H9 (cell line): ENCODE measurements at regions not wholly inside any gene's neighbourhood (a gene's known extent, or its start where the extent isn't known, plus 50 kb on each side); places are given as distances from the start of the nearest gene placed in this dataset.

Source experiments
- DNase-seq: peaks from one replicate; pipeline ENCODE4 v3.0.0-alpha.2; 2017
- H2AFZ ChIP-seq: one replicate; pipeline ENCODE4 v1.6.1; 2013; ENCODE audit warnings: mild to moderate bottlenecking, low read length, control low read depth, moderate library complexity
- H2AK5ac ChIP-seq: 2 replicates; pipeline ENCODE4 v1.6.1; 2013; ENCODE audit warnings: low read length, control low read depth, mixed read lengths; ENCODE audit not compliant: insufficient read length
- H2BK120ac ChIP-seq: one replicate; pipeline ENCODE4 v1.6.1; 2013; ENCODE audit warnings: low read depth, mild to moderate bottlenecking, low read length, control low read depth, inconsistent platforms; ENCODE audit not compliant: poor library complexity, severe bottlenecking
- H2BK12ac ChIP-seq: 2 replicates; pipeline ENCODE4 v1.6.1; 2013; ENCODE audit warnings: low read length, control low read depth, mixed read lengths, low read depth; ENCODE audit not compliant: insufficient read length
- H2BK15ac ChIP-seq: 2 replicates; pipeline ENCODE4 v1.6.1; 2013; ENCODE audit warnings: low read depth, low read length, control low read depth
- H2BK20ac ChIP-seq: one replicate; pipeline ENCODE4 v1.6.1; 2013; ENCODE audit warnings: low read depth, mild to moderate bottlenecking, low read length, control low read depth, inconsistent platforms; ENCODE audit not compliant: poor library complexity, severe bottlenecking
- H2BK5ac ChIP-seq: 2 replicates; pipeline ENCODE4 v1.6.1; 2013; ENCODE audit warnings: low read length, control low read depth, mixed read lengths; ENCODE audit not compliant: insufficient read length
- H3K14ac ChIP-seq: 2 replicates; pipeline ENCODE4 v1.6.1; 2013; ENCODE audit warnings: low read length, control low read depth; ENCODE audit not compliant: insufficient read depth
- H3K18ac ChIP-seq: 2 replicates; pipeline ENCODE4 v1.6.1; 2013; ENCODE audit warnings: low read depth, mild to moderate bottlenecking, mixed read lengths, low read length, control low read depth; ENCODE audit not compliant: insufficient read length
- H3K23ac ChIP-seq: 2 replicates; pipeline ENCODE4 v1.6.1; 2013; ENCODE audit warnings: low read length, control low read depth, mixed read lengths, low read depth; ENCODE audit not compliant: insufficient read length
- H3K23me2 ChIP-seq: 2 replicates; pipeline ENCODE4 v1.6.1; 2013; ENCODE audit warnings: low read depth, mild to moderate bottlenecking, mixed read lengths, low read length, control low read depth; ENCODE audit not compliant: insufficient read length, poor library complexity, severe bottlenecking
- H3K27ac ChIP-seq: 2 replicates; pipeline ENCODE4 v1.5.1; 2013; ENCODE audit warnings: low read length, control low read depth, mixed read lengths, low read depth; ENCODE audit not compliant: insufficient read length
- H3K27me3 ChIP-seq: 2 replicates; pipeline ENCODE4 v1.6.1; 2013; ENCODE audit warnings: low read length, control low read depth, inconsistent platforms; ENCODE audit not compliant: insufficient read depth
- H3K4ac ChIP-seq: 2 replicates; pipeline ENCODE4 v1.6.1; 2013; ENCODE audit warnings: low read depth, mild to moderate bottlenecking, control low read depth, inconsistent platforms, low read length, moderate library complexity
- H3K4me1 ChIP-seq: 2 replicates; pipeline ENCODE4 v1.6.1; 2013; ENCODE audit warnings: low read length, control low read depth, inconsistent platforms; ENCODE audit not compliant: insufficient read depth
- H3K4me2 ChIP-seq: 2 replicates; pipeline ENCODE4 v1.6.1; 2013; ENCODE audit warnings: low read length, control low read depth, mixed read lengths; ENCODE audit not compliant: insufficient read length, insufficient read depth
- H3K56ac ChIP-seq: 2 replicates; pipeline ENCODE4 v1.6.1; 2013; ENCODE audit warnings: low read depth, mild to moderate bottlenecking, mixed read lengths, low read length, control low read depth; ENCODE audit not compliant: insufficient read length
- H3K79me1 ChIP-seq: 2 replicates; pipeline ENCODE4 v1.6.1; 2013; ENCODE audit warnings: low read depth, mild to moderate bottlenecking, moderate library complexity, low read length, control low read depth, inconsistent platforms; ENCODE audit not compliant: insufficient read depth, poor library complexity, severe bottlenecking
- H3K79me2 ChIP-seq: 2 replicates; pipeline ENCODE4 v1.6.1; 2013; ENCODE audit warnings: low read length, control low read depth, inconsistent platforms; ENCODE audit not compliant: insufficient read depth
- H3K9ac ChIP-seq: 2 replicates; pipeline ENCODE4 v1.6.1; 2013; ENCODE audit warnings: low read length, control low read depth, mixed read lengths; ENCODE audit not compliant: insufficient read length; ENCODE audit errors: extremely low read depth
- H3K9me3 ChIP-seq: one replicate; pipeline ENCODE4 v1.6.1; 2013; ENCODE audit warnings: low read depth, low read length, inconsistent platforms; ENCODE audit not compliant: control insufficient read depth
- H3T11ph ChIP-seq: one replicate; pipeline ENCODE4 v1.6.1; 2013; ENCODE audit warnings: mild to moderate bottlenecking, low read length, control low read depth, inconsistent platforms
- H4K20me1 ChIP-seq: one replicate; pipeline ENCODE4 v1.6.1; 2013; ENCODE audit not compliant: control insufficient read depth, insufficient read length, insufficient read depth
- H4K5ac ChIP-seq: 2 replicates; pipeline ENCODE4 v1.6.1; 2013; ENCODE audit warnings: low read depth, mild to moderate bottlenecking, mixed read lengths, low read length, control low read depth; ENCODE audit not compliant: insufficient read length
- H4K8ac ChIP-seq: replicated peaks from 2 replicates; pipeline ENCODE4 v1.6.1; 2013; ENCODE audit warnings: low read length, control low read depth, mixed read lengths, low read depth; ENCODE audit not compliant: insufficient read length
- H4K91ac ChIP-seq: 2 replicates; pipeline ENCODE4 v1.6.1; 2013; ENCODE audit warnings: low read depth, mild to moderate bottlenecking, moderate library complexity, mixed read lengths, low read length, control low read depth; ENCODE audit not compliant: insufficient read length
- H3K27ac Mint-ChIP-seq, 3 experiments: 2 replicates in 2 of 3; 3 replicates in 1 of 3; pipeline ENCODE4 v1.8.0; 2020 to 2021; ENCODE audit warnings: mixed read lengths in 3 of 3, mild to moderate bottlenecking in 1 of 3, moderate library complexity in 1 of 3
- H3K27me3 Mint-ChIP-seq: 2 replicates; pipeline ENCODE4 v1.8.0; 2021; ENCODE audit warnings: low read depth, mild to moderate bottlenecking, moderate library complexity, mixed read lengths
- H3K36me3 Mint-ChIP-seq, 3 experiments: 2 replicates in 2 of 3; 3 replicates in 1 of 3; pipeline ENCODE4 v1.8.0; 2020 to 2021; ENCODE audit warnings: low read depth in 3 of 3, mixed read lengths in 3 of 3; ENCODE audit not compliant: insufficient read depth in 1 of 3
- H3K4me1 Mint-ChIP-seq, 2 experiments: 2 replicates each; pipeline ENCODE4 v1.8.0; 2020; ENCODE audit warnings: mixed read lengths in 2 of 2
- H3K4me3 Mint-ChIP-seq, 2 experiments: 2 replicates in 1 of 2; 3 replicates in 1 of 2; pipeline ENCODE4 v1.8.0; 2020 to 2021; ENCODE audit warnings: mild to moderate bottlenecking in 2 of 2, mixed read lengths in 2 of 2, moderate library complexity in 1 of 2
- H3K9me3 Mint-ChIP-seq, 2 experiments: 2 replicates in 1 of 2; 3 replicates in 1 of 2; pipeline ENCODE4 v1.8.0; 2020; ENCODE audit warnings: mild to moderate bottlenecking in 2 of 2, mixed read lengths in 2 of 2, moderate library complexity in 1 of 2
- WGBS: extraction: QIAGEN DNeasy Blood & Tissue Kit; methylation state at CpG from one replicate; pipeline ENCODE4 v1.1.7; 2013; ENCODE audit warnings: missing lambda C conversion rate, low lambda C conversion rate, mixed read lengths; ENCODE audit not compliant: insufficient read length; ENCODE audit errors: extremely low coverage; 5-methylcytosine and 5-hydroxymethylcytosine counted together
- TF ChIP-seq, protein P1 (sequence below): fragments of 200-600 bp; sonication (generic); conservative IDR thresholded peaks from 3 replicates; pipeline ENCODE4 v1.8.0; 2021; ENCODE audit warnings: antibody characterized with exemption, mild to moderate bottlenecking

DNA sequence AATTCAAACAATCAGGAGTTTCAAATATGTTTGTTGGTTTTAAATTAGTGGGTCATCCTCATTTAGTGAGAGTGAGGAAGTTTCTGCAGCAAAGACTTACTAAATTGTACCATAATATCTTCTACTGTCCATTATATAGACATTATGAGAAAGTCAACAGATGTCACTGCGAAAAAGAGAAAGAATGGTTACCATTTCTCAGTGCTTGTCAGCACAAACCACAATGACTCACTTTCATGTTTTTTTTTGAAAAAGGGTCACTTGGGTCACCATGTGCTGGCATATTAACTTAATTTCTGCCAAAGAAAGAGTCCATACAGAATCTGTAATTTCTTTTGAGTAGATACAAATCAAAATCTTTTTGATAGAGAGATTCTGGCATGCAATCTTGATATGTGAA is 924.6 kb upstream of the FAT3 start:
- Histone ChIP-seq H2BK5ac (no peak overlapping the region), H4K5ac (no peak overlapping the region), H2BK120ac (no peak overlapping the region), H3K14ac (no peak overlapping the region), H4K8ac (no peak overlapping the region), H3K23ac (no peak overlapping the region), H3T11ph (no peak overlapping the region), H2AFZ (no peak overlapping the region), H3K9me3 (no peaks in the 10 kb centered on the region), H3K23me2 (no peaks in the 10 kb centered on the region), H2AK5ac (no peak overlapping the region), H3K9ac (no peak overlapping the region), H2BK15ac (no peak overlapping the region), H3K27me3 (no peaks in the 10 kb centered on the region), H3K27ac (no peak overlapping the region), H3K79me1 (no peaks in the 10 kb centered on the region), H3K4ac (no peak overlapping the region), H2BK12ac (no peak overlapping the region), H3K79me2 (no peaks in the 10 kb centered on the region), H3K4me1 (no peaks in the 10 kb centered on the region), H2BK20ac (no peak overlapping the region), H3K56ac (no peak overlapping the region), H4K20me1 (no peaks in the 10 kb centered on the region), H3K18ac (no peak overlapping the region), H3K4me2 (no peak overlapping the region), H4K91ac (no peak overlapping the region)
- Mint-ChIP-seq H3K4me3 (no peak overlapping the region), H3K36me3 (no peaks in the 10 kb centered on the region), H3K4me1 (0 out of 4 replicates have a peak, but pooled peaks cover 0 to 3% of the 10 kb centered on the region in 2 experiments), H3K27me3 (no peaks in the 10 kb centered on the region), H3K9me3 (no peaks in the 10 kb centered on the region), H3K27ac (0 out of 7 replicates have a peak overlapping the region, but pooled peaks of 1 of the 3 experiments have one; percentile 53)
- no peak for DNase-seq
- WGBS = no CpG with 5 or more reads among the region's 1 CpG
- TF ChIP-seq, protein P1, sequence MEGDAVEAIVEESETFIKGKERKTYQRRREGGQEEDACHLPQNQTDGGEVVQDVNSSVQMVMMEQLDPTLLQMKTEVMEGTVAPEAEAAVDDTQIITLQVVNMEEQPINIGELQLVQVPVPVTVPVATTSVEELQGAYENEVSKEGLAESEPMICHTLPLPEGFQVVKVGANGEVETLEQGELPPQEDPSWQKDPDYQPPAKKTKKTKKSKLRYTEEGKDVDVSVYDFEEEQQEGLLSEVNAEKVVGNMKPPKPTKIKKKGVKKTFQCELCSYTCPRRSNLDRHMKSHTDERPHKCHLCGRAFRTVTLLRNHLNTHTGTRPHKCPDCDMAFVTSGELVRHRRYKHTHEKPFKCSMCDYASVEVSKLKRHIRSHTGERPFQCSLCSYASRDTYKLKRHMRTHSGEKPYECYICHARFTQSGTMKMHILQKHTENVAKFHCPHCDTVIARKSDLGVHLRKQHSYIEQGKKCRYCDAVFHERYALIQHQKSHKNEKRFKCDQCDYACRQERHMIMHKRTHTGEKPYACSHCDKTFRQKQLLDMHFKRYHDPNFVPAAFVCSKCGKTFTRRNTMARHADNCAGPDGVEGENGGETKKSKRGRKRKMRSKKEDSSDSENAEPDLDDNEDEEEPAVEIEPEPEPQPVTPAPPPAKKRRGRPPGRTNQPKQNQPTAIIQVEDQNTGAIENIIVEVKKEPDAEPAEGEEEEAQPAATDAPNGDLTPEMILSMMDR = no peak
